GM12878 (cell line): ENCODE measurements at regions not wholly inside any gene's neighbourhood (a gene's known extent, or its start where the extent isn't known, plus 50 kb on each side); places are given as distances from the start of the nearest gene placed in this dataset.

Experiments used
- ATAC-seq: fragments of 200-7000 bp; cut with Tn5 transposase; 3 replicates; pipeline ENCODE4 v1.9.1; 2020; ENCODE audit warnings: mild to moderate bottlenecking, moderate library complexity
- BruUV-seq: library from RNA; stranded (reverse); fragments of 400-500 nt; replicated peaks from 2 replicates; lab custom pipeline; 2021; lab: Mats Ljungman, UMichigan
- CTCF ChIA-PET: fragments of 300-600 bp; sonication (Branson Sonifier 250); formaldehyde crosslinking; extraction: SDS; loops from one replicate; lab custom pipeline; 2021; ENCODE audit warnings: inconsistent platforms; lab: Yijun Ruan, JAX
- POLR2A ChIA-PET: fragments of 350-600 bp; formaldehyde crosslinking; extraction: SDS; loops from one replicate; lab custom pipeline; 2021; ENCODE audit warnings: inconsistent platforms; lab: Charles Lee
- RAD21 ChIA-PET: fragments of 300-600 bp; sonication (Branson Sonifier 250); formaldehyde crosslinking; loops from one replicate; lab custom pipeline; 2023; ENCODE audit warnings: antibody characterized with exemption; ENCODE audit not compliant: unreplicated experiment; lab: Charles Lee
- SMC1A ChIA-PET: fragments of 300-600 bp; sonication (Branson Sonifier 250); formaldehyde crosslinking; loops from one replicate; lab custom pipeline; 2023; ENCODE audit not compliant: unreplicated experiment, uncharacterized antibody; lab: Charles Lee
- DNase-seq: peaks from one replicate; pipeline ENCODE4 v3.0.0-alpha.2; 2011; ENCODE audit warnings: low read depth, low spot score
- FAIRE-seq: peaks from 3 replicates; lab custom pipeline; 2011; peaks lifted over from hg19 to GRCh38; lab: Jason Lieb, UNC
- H2AFZ ChIP-seq: 2 replicates; pipeline ENCODE4 v1.6.0; 2011; ENCODE audit warnings: low read depth, low read length, control low read depth; ENCODE audit not compliant: control insufficient read depth
- H3K27ac ChIP-seq: 2 replicates; pipeline ENCODE4 v1.5.1; 2011; ENCODE audit warnings: control low read depth; ENCODE audit not compliant: control insufficient read depth, insufficient read depth
- H3K27me3 ChIP-seq, 2 experiments: replicated peaks in 1 of 2; 2 replicates each; pipeline versions ENCODE4 v1.6.0 to v1.6.1; 2011; ENCODE audit warnings: low read length in 1 of 2; ENCODE audit not compliant: control insufficient read depth in 2 of 2, insufficient read depth in 2 of 2
- H3K36me3 ChIP-seq, 2 experiments: 2 replicates each; pipeline ENCODE4 v1.5.1; 2011; ENCODE audit warnings: low read length in 1 of 2; ENCODE audit not compliant: control insufficient read depth in 2 of 2, insufficient read depth in 2 of 2
- H3K4me1 ChIP-seq: 2 replicates; pipeline ENCODE4 v1.6.1; 2011; ENCODE audit warnings: mild to moderate bottlenecking, low read length, moderate library complexity, mixed read lengths; ENCODE audit not compliant: control insufficient read depth, insufficient read depth
- H3K4me2 ChIP-seq: 2 replicates; pipeline ENCODE4 v1.6.0; 2011; ENCODE audit warnings: control low read depth; ENCODE audit not compliant: control insufficient read depth, insufficient read depth
- H3K4me3 ChIP-seq: fragments of 200-600 bp; sonication (generic); 2 replicates; pipeline ENCODE4 v1.5.1; 2016
- H3K79me2 ChIP-seq: 2 replicates; pipeline ENCODE4 v1.6.0; 2011; ENCODE audit warnings: low read length; ENCODE audit not compliant: control insufficient read depth, insufficient read depth
- H3K9ac ChIP-seq: 2 replicates; pipeline ENCODE4 v1.8.0; 2011; ENCODE audit warnings: low read length, control low read depth, mixed read lengths; ENCODE audit not compliant: control insufficient read depth, insufficient read depth
- H3K9me3 ChIP-seq: replicated peaks from 3 replicates; pipeline ENCODE4 v1.5.1; 2011; ENCODE audit warnings: mild to moderate bottlenecking, low read length; ENCODE audit not compliant: control insufficient read depth, insufficient read depth
- H4K20me1 ChIP-seq: 2 replicates; pipeline ENCODE4 v1.6.0; 2011; ENCODE audit not compliant: control insufficient read depth, insufficient read depth
- ATF3 ChIP-seq: IDR thresholded peaks from 2 replicates; pipeline ENCODE4 v1.6.1; 2011; ENCODE audit warnings: low read depth, mild to moderate bottlenecking, low read length, moderate library complexity, borderline replicate concordance; ENCODE audit errors: extremely low read depth
- BHLHE40 ChIP-seq, 2 experiments: fragments of 450-650 bp in 1 of 2; IDR thresholded peaks; 2 replicates each; pipeline ENCODE4 v1.6.1; 2011 to 2017; ENCODE audit warnings: low read depth in 2 of 2, borderline replicate concordance in 1 of 2, improper control_type of control experiment in 1 of 2, low read length in 1 of 2, mild to moderate bottlenecking in 1 of 2
- CREB1 ChIP-seq: IDR thresholded peaks from 2 replicates; pipeline ENCODE4 v1.6.1; 2012; ENCODE audit warnings: low read depth, mild to moderate bottlenecking, inconsistent platforms
- FOS ChIP-seq: IDR thresholded peaks from 3 replicates; pipeline ENCODE4 v1.6.1; 2011; ENCODE audit warnings: borderline replicate concordance; ENCODE audit not compliant: insufficient read length; ENCODE audit errors: extremely low read depth
- TARDBP ChIP-seq: IDR thresholded peaks from 2 replicates; pipeline ENCODE4 v1.6.1; 2016; ENCODE audit warnings: borderline replicate concordance
- USF2 ChIP-seq: IDR thresholded peaks from 2 replicates; pipeline ENCODE4 v1.6.1; 2011; ENCODE audit warnings: low read depth, low read length, improper control_type of control experiment, borderline replicate concordance
- ZNF592 ChIP-seq: fragments of 450-650 bp; IDR thresholded peaks from 2 replicates; pipeline ENCODE4 v1.6.1; 2017; ENCODE audit warnings: mild to moderate bottlenecking, moderate library complexity
- WGBS: methylation state at CpG from one replicate; pipeline ENCODE4 v1.1.6; 2016; ENCODE audit warnings: low lambda C conversion rate; ENCODE audit not compliant: insufficient replicate concordance, insufficient coverage; ENCODE audit errors: missing lambda C conversion rate; 5-methylcytosine and 5-hydroxymethylcytosine counted together
- in situ Hi-C: fragments of 300-500 bp; cut with MboI; formaldehyde crosslinking; loops from 9 replicates; pipeline ENCODE4 v1.14.3; 2018; ENCODE audit warnings: mixed read lengths
- intact Hi-C: fragments of 100-400 bp; cut with micrococcal nuclease; formaldehyde crosslinking; loops from one replicate; pipeline ENCODE4 v1.14.2; 2022; ENCODE audit not compliant: unreplicated experiment

GRCh38 chr9:32704343-32704742 is 68.9 kb upstream of the TAF1L start (continued):
- no peak for TF ChIP-seq USF2
- TF ChIP-seq, all 136 proteins: peak for 0

GRCh38 chr9:32705059-32705458 is 69.6 kb upstream of the TAF1L start:
- ChIA-PET CTCF (interaction anchor here (0.8 kb wide), 1 partner anchor 326 kb away, joined by 3 read pairs; no protein-coding TSS in a partner anchor), RAD21 (no interaction called here), SMC1A (no interaction called here), POLR2A (no interaction called here)
- H3K27me3 ChIP-seq = no peaks in the 10 kb centered on the region
- DNase-seq (no peak), FAIRE-seq (no peak), ATAC-seq (no peak)
- no peak overlapping the region for H3K9ac ChIP-seq
- intact Hi-C loops (no loop called here), in situ Hi-C loops (no loop called here)
- no peak for TF ChIP-seq ATF3
- no peak for TF ChIP-seq TARDBP
- no peak for TF ChIP-seq ZNF592
- TF ChIP-seq FOS = no peak
- no peak for TF ChIP-seq BHLHE40 (IDR thresholded peaks at IDR 0.05; ENCODE audit: borderline replicate concordance in 1 of 2, low read depth in 2 of 2, low read length in 1 of 2)
- TF ChIP-seq CREB1 = no peak
- BruUV-seq = no TSS peak
- WGBS = 39% methylated on average over 5 of the region's 5 CpGs
- no peak overlapping the region for H3K27ac ChIP-seq
- H3K4me1 ChIP-seq = no peaks in the 10 kb centered on the region
- H3K4me2 ChIP-seq = no peak overlapping the region
- no peaks in the 10 kb centered on the region for H4K20me1 ChIP-seq
- no peak overlapping the region for H2AFZ ChIP-seq
- no peak overlapping the region for H3K4me3 ChIP-seq
- no peaks in the 10 kb centered on the region for H3K36me3 ChIP-seq
- no peaks in the 10 kb centered on the region for H3K79me2 ChIP-seq
- H3K9me3 ChIP-seq = no peaks in the 10 kb centered on the region
